Kidney (tissue), 13 donors: ENCODE measurements at regions not wholly inside any gene's neighbourhood (a gene's known extent, or its start where the extent isn't known, plus 50 kb on each side); places are given as distances from the start of the nearest gene placed in this dataset.

ENCODE experiments used
- DNase-seq, 5 donors: peaks; one replicate each; pipeline ENCODE4 v3.0.0-alpha.2; 2013 to 2020
- FAIRE-seq: peaks from 2 replicates; lab custom pipeline; 2012; peaks lifted over from hg19 to GRCh38; lab: Jason Lieb, UNC
- H3K27ac ChIP-seq, 2 donors: one replicate each; pipeline ENCODE4 v1.7.0; 2013; ENCODE audit warnings: low read depth in 2 of 2, low read length in 2 of 2, inconsistent platforms in 1 of 2
- H3K27me3 ChIP-seq: one replicate; pipeline ENCODE4 v1.7.1; 2013; ENCODE audit warnings: low read length, inconsistent platforms; ENCODE audit not compliant: control insufficient read depth, insufficient read depth
- H3K36me3 ChIP-seq, 3 donors: one replicate each; pipeline versions ENCODE4 v1.7.0 to v1.7.1; 2013; ENCODE audit warnings: low read length in 3 of 3, control low read depth in 1 of 3, inconsistent platforms in 1 of 3; ENCODE audit not compliant: insufficient read depth in 3 of 3, control insufficient read depth in 2 of 3
- H3K4me1 ChIP-seq, 3 donors: one replicate each; pipeline versions ENCODE4 v1.7.0 to v1.7.1; 2013; ENCODE audit warnings: low read length in 3 of 3, inconsistent platforms in 1 of 3, low read depth in 1 of 3; ENCODE audit not compliant: control insufficient read depth in 2 of 3, insufficient read depth in 2 of 3
- H3K4me3 ChIP-seq, 3 donors: one replicate each; pipeline versions ENCODE4 v1.7.0 to v1.8.1; 2013; ENCODE audit warnings: low read length in 3 of 3, control low read depth in 1 of 3, inconsistent platforms in 1 of 3
- H3K9ac ChIP-seq, 3 donors: one replicate each; pipeline versions ENCODE4 v1.7.0 to v1.7.1; 2013; ENCODE audit warnings: low read length in 3 of 3, control low read depth in 1 of 3, inconsistent platforms in 1 of 3
- H3K9me3 ChIP-seq, 3 donors: one replicate each; pipeline versions ENCODE4 v1.7.0 to v1.7.1; 2013; ENCODE audit warnings: low read length in 3 of 3, control low read depth in 1 of 3, inconsistent platforms in 1 of 3; ENCODE audit not compliant: control insufficient read depth in 2 of 3, insufficient read depth in 1 of 3
- intact Hi-C: fragments of 100-400 bp; cut with DNase I; formaldehyde crosslinking; loops from one replicate; pipeline ENCODE4 v1.11.1; 2022
- TF ChIP-seq, protein P1 (sequence below): IDR thresholded peaks from 3 replicates; pipeline ENCODE4 v1.5.1; 2012; ENCODE audit warnings: mild to moderate bottlenecking, moderate library complexity, borderline replicate concordance; ENCODE audit not compliant: insufficient read depth; ENCODE audit errors: extremely low read depth
- donor health status: control.
- donor health status: control.
- donor health status: control.
- donor health status: control.
- donor health status: control.
- donor health status: DM: yes; HTN: yes; CAD: no.
- donor health status: Normal renal cell carcinoma (clear cell type).

- DNase-seq (no peak), FAIRE-seq (peak; percentile 13)
- Histone ChIP-seq H3K4me3 (no peak overlapping the region), H3K36me3 (no peaks in the 10 kb centered on the region), H3K9me3 (no peaks in the 10 kb centered on the region), H3K9ac (no peak overlapping the region), H3K4me1 (no peaks in the 10 kb centered on the region), H3K27me3 (no peaks in the 10 kb centered on the region), H3K27ac (no peak overlapping the region)
- TF ChIP-seq, protein P1, sequence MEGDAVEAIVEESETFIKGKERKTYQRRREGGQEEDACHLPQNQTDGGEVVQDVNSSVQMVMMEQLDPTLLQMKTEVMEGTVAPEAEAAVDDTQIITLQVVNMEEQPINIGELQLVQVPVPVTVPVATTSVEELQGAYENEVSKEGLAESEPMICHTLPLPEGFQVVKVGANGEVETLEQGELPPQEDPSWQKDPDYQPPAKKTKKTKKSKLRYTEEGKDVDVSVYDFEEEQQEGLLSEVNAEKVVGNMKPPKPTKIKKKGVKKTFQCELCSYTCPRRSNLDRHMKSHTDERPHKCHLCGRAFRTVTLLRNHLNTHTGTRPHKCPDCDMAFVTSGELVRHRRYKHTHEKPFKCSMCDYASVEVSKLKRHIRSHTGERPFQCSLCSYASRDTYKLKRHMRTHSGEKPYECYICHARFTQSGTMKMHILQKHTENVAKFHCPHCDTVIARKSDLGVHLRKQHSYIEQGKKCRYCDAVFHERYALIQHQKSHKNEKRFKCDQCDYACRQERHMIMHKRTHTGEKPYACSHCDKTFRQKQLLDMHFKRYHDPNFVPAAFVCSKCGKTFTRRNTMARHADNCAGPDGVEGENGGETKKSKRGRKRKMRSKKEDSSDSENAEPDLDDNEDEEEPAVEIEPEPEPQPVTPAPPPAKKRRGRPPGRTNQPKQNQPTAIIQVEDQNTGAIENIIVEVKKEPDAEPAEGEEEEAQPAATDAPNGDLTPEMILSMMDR = no peak
- intact Hi-C loops = no loop called here
These were observed 378.2 kb upstream of the THBS1 start for GRCh38 chr15:39202641-39203040.

GRCh38 chr15:39204031-39204430, 376.8 kb upstream of the THBS1 start:
- intact Hi-C loops = no loop called here
- no peak for DNase-seq
- Histone ChIP-seq H3K9me3 (no peaks in the 10 kb centered on the region), H3K9ac (no peak overlapping the region), H3K27me3 (no peaks in the 10 kb centered on the region), H3K27ac (no peak overlapping the region), H3K36me3 (no peaks in the 10 kb centered on the region), H3K4me1 (no peaks in the 10 kb centered on the region), H3K4me3 (no peak overlapping the region)
- TF ChIP-seq, protein P1 = no peak
- FAIRE-seq = no peak

- Histone ChIP-seq H3K4me1 (no peaks in the 10 kb centered on the region), H3K9ac (no peak overlapping the region), H3K36me3 (no peaks in the 10 kb centered on the region), H3K9me3 (no peaks in the 10 kb centered on the region), H3K27ac (no peak overlapping the region), H3K4me3 (no peak overlapping the region), H3K27me3 (no peaks in the 10 kb centered on the region)
- FAIRE-seq (no peak), DNase-seq (no peak)
- TF ChIP-seq, protein P1 = no peak
- intact Hi-C loops = no loop called here
These were observed 375.8 kb upstream of the THBS1 start for GRCh38 chr15:39205081-39205480.
